ENCODE measurements at regions not wholly inside any gene's neighbourhood (a gene's known extent, or its start where the extent isn't known, plus 50 kb on each side); places are given as distances from the start of the nearest gene placed in this dataset.

- TF ChIP-seq ZNF114 (CRISPR knock-in tag; IDR thresholded peaks at IDR 0.05) (no peak), ZNF462 (CRISPR knock-in tag; IDR thresholded peaks at IDR 0.05) (no peak)
Measured at GRCh38 chr4:144507311-144508101, 138.4 kb upstream of the HHIP start (continued).

GRCh38 chr4:144509088-144510015, 136.6 kb upstream of the HHIP start:
- Mint-ChIP-seq H3K36me3 (ENCODE audit: low read depth) (no peaks in the 10 kb centered on the region), H3K4me3 (no peak overlapping the region), H3K4me1 (peaks cover 9% of the 10 kb centered on the region), H3K27me3 (ENCODE audit: insufficient read depth, low read depth, poor library complexity) (no peaks in the 10 kb centered on the region), H3K27ac (peak overlapping the region; percentile 15; the same call in 1 of the 2 replicates), H3K9me3 (no peaks in the 10 kb centered on the region; the same call in 2 of the 3 replicates)
- Histone ChIP-seq H3K4me2 (0 out of 2 replicates have a peak overlapping the region, but pooled peaks have one; percentile 37), H3K9me2 (ENCODE audit: insufficient read depth) (0 out of 2 replicates have a peak, but pooled peaks cover 4% of the 10 kb centered on the region), H3K4me3 (no peak overlapping the region), H3K27me3 (ENCODE audit: insufficient read depth) (no peaks in the 10 kb centered on the region), H3K36me3 (ENCODE audit: insufficient read depth) (no peaks in the 10 kb centered on the region), H3F3A (replicated peaks; ENCODE audit: low read depth) (no peaks in the 10 kb centered on the region), H3K79me2 (replicated peaks; ENCODE audit: insufficient read depth) (no peaks in the 10 kb centered on the region), H2AFZ (peak overlapping the region; percentile 85), H3K27ac (ENCODE audit: low read depth) (no peak overlapping the region), H4K20me1 (replicated peaks; ENCODE audit: insufficient read depth) (no peaks in the 10 kb centered on the region), H3K4me1 (ENCODE audit: insufficient read depth) (peaks cover 6% of the 10 kb centered on the region; the same call in 1 of the 2 replicates)
- ATAC-seq = peak; percentile 84
- peak; percentile 16 for DNase-seq (ENCODE audit: low spot score)
- no peak for TF ChIP-seq ZNF462 (CRISPR knock-in tag; IDR thresholded peaks at IDR 0.05)
